Subcutaneous abdominal adipose tissue (tissue), 5 donors: ENCODE measurements at regions not wholly inside any gene's neighbourhood (a gene's known extent, or its start where the extent isn't known, plus 50 kb on each side); places are given as distances from the start of the nearest gene placed in this dataset.
"Not testable (repeated sequence)": the region's sequence is repeated elsewhere in the genome, so short reads cannot be mapped to it uniquely, and the experiment has no call there.

Experiments used
- H3K27ac ChIP-seq: one replicate; pipeline ENCODE4 v1.7.0; 2013; ENCODE audit warnings: low read depth, mild to moderate bottlenecking, inconsistent platforms, low read length, moderate library complexity
- H3K27me3 ChIP-seq, 5 donors: one replicate each; pipeline ENCODE4 v1.7.0; 2013; ENCODE audit warnings: low read length in 5 of 5, inconsistent platforms in 1 of 5; ENCODE audit not compliant: control insufficient read depth in 5 of 5, insufficient read depth in 4 of 5
- H3K36me3 ChIP-seq, 5 donors: one replicate each; pipeline ENCODE4 v1.7.0; 2013; ENCODE audit warnings: low read length in 5 of 5; ENCODE audit not compliant: control insufficient read depth in 5 of 5, insufficient read depth in 5 of 5
- H3K4me1 ChIP-seq, 5 donors: one replicate each; pipeline ENCODE4 v1.7.0; 2013; ENCODE audit warnings: low read length in 5 of 5, mild to moderate bottlenecking in 3 of 5, moderate library complexity in 1 of 5; ENCODE audit not compliant: control insufficient read depth in 5 of 5, insufficient read depth in 5 of 5
- H3K4me3 ChIP-seq, 5 donors: one replicate each; pipeline ENCODE4 v1.7.0; 2013; ENCODE audit warnings: low read length in 5 of 5, low read depth in 1 of 5
- H3K9ac ChIP-seq, 5 donors: one replicate each; pipeline ENCODE4 v1.7.0; 2013; ENCODE audit warnings: low read length in 5 of 5, mild to moderate bottlenecking in 4 of 5, moderate library complexity in 3 of 5
- H3K9me3 ChIP-seq, 5 donors: one replicate each; pipeline ENCODE4 v1.7.0; 2013; ENCODE audit warnings: low read length in 5 of 5; ENCODE audit not compliant: control insufficient read depth in 5 of 5
- donor health status: healthy.
- donor health status: healthy.
- donor health status: healthy.
- donor health status: healthy.
- donor health status: healthy.

DNA sequence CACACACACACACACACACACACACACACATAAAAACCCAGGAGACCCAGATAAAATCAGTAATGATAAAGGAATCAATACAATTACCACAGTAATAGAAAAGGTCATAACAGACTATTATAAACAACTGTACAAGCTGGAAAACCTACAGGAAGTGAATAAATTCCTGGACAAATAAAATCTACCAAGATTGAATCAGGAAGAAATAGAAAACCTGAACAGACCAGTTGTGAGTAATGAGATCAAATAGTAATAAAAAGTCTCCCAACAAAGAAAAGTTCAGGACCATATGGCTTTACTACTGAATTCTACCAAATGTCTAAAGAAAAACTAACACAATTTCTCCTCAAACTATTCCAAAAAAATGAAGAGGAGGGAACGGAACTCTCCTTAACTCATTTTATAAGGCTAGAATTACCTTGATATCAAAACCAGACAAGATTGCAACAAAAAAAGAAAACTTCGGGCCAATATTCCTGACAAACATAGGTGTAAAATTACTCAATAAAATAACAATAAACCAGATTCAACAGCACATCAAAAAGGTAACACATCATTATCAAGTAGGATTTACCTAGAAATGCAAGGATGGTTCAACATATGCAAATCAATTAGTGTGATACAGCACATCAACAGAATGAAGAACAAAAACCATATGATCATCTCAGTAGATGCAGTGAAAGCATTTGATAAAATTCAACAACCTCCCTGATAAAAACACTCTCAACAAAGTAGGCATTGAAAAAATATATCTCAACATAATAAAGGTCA is 325.2 kb upstream of the POU5F2 start:
- no peak overlapping the region for H3K27ac ChIP-seq
- H3K36me3 ChIP-seq = peaks cover 0 to 2% (median 0%) of the 10 kb centered on the region in 5 donors
- no peak overlapping the region for H3K9ac ChIP-seq
- peaks cover 5 to 29% (median 21%) of the 10 kb centered on the region in 5 donors for H3K9me3 ChIP-seq
- no peaks in the 10 kb centered on the region for H3K27me3 ChIP-seq
- peaks cover 0 to 2% (median 0%) of the 10 kb centered on the region in 5 donors for H3K4me1 ChIP-seq
- H3K4me3 ChIP-seq = no peak overlapping the region

DNA sequence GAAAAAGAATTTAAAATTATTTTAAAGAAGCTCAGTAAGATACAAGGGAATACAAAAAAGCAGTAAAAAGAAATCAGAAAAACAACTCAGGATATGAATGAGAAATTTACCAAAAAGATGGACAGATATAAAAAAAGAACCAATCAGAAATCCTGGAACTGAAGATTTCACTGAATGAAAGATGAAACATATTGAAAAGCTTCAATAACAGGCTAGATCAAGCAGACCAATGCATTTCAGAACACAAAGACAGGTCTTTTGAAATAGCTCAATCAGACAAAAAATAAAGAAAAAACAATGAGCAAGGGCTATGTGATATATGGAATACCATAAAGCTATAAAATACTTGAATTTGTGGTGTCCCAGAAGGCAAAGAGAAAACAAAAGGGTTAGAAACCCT is 322.6 kb upstream of the POU5F2 start:
- no peaks in the 10 kb centered on the region for H3K27me3 ChIP-seq
- no peak overlapping the region for H3K27ac ChIP-seq
- H3K36me3 ChIP-seq = peaks cover 0 to 2% (median 0%) of the 10 kb centered on the region in 5 donors
- H3K9me3 ChIP-seq = peaks cover 5 to 29% (median 21%) of the 10 kb centered on the region in 5 donors
- peaks cover 0 to 2% (median 0%) of the 10 kb centered on the region in 5 donors for H3K4me1 ChIP-seq
- no peak overlapping the region for H3K9ac ChIP-seq
- H3K4me3 ChIP-seq = no peak overlapping the region

DNA sequence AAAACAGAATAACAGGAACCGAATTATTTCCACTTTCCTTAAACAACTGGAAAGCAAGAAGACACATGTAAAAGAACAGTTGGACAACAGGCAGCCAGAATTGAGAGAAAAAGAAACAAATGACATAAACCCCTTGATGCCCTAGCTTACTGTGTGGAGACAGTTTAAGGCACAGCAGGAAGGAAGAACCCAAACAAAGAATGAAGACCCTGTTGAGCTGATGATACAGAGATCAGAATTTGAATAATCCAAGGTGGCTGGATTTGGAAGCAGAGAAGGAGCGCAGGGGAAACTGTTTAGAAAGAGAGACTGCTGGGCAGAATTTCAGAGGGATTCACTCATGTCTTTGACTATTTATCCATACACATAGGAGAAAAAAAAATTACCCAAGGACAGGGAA is 316.3 kb upstream of the POU5F2 start:
- no peak overlapping the region for H3K27ac ChIP-seq
- H3K27me3 ChIP-seq = no peaks in the 10 kb centered on the region
- H3K4me1 ChIP-seq = peaks cover 0 to 2% (median 0%) of the 10 kb centered on the region in 5 donors
- peaks cover 0 to 5% (median under 1%) of the 10 kb centered on the region in 5 donors for H3K36me3 ChIP-seq
- H3K9me3 ChIP-seq = no peaks in the 10 kb centered on the region
- no peak overlapping the region for H3K4me3 ChIP-seq
- no peak overlapping the region for H3K9ac ChIP-seq

DNA sequence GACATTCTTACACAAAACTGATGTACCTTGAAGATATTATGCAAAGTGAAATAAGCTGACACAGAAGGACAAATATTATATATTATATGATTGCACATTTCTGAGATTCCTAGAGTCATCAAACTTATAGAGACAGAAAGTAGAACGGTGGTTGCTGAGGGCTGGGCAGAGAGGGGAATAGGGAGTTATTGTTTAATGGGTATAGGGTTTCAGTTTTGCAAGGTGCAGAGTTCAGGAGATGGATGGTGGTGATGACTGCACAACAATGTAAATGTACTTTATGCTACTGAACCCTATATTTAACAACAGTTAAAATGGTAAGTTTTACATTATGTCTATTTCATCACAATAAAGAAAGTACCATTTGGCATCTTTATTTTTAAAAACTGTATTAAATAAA is 315.8 kb upstream of the POU5F2 start:
- no peak overlapping the region for H3K4me3 ChIP-seq
- H3K36me3 ChIP-seq = peaks cover 0 to 5% (median 3%) of the 10 kb centered on the region in 5 donors
- no peak overlapping the region for H3K27ac ChIP-seq
- H3K9ac ChIP-seq = no peak overlapping the region
- no peaks in the 10 kb centered on the region for H3K27me3 ChIP-seq
- no peaks in the 10 kb centered on the region for H3K9me3 ChIP-seq
- H3K4me1 ChIP-seq = no peaks in the 10 kb centered on the region

DNA sequence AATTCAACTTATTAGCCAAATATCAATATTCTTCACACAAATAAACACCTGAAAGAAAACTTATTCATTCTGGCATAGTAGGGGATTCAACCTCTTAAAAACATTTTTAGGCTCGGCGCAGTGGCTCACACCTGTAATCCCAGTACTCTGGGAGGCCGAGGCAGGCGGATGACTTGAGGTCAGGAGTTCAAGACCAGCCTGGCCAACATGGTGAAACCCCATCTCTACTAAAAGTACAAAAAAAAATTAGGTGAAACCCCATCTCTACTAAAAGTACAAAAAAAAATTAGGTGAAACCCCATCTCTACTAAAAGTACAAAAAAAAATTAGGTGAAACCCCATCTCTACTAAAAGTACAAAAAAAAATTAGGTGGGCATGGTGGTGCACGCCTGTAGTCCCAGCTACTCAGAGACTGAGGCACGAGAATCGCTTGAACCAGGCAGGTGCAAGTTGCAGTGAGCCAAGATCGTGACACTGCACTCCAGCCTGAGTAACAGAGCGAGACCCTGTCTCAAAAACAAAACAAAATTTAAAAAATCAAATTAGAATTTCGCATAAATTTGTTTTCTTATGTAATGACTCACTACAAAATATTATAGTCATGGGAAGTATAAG is 308.0 kb upstream of the POU5F2 start:
- H3K36me3 ChIP-seq = peaks cover 8 to 18% (median 11%) of the 10 kb centered on the region in 5 donors
- H3K9ac ChIP-seq, H3K4me1 ChIP-seq, H3K27ac ChIP-seq, H3K9me3 ChIP-seq, H3K27me3 ChIP-seq, H3K4me3 ChIP-seq: not testable (repeated sequence)

DNA sequence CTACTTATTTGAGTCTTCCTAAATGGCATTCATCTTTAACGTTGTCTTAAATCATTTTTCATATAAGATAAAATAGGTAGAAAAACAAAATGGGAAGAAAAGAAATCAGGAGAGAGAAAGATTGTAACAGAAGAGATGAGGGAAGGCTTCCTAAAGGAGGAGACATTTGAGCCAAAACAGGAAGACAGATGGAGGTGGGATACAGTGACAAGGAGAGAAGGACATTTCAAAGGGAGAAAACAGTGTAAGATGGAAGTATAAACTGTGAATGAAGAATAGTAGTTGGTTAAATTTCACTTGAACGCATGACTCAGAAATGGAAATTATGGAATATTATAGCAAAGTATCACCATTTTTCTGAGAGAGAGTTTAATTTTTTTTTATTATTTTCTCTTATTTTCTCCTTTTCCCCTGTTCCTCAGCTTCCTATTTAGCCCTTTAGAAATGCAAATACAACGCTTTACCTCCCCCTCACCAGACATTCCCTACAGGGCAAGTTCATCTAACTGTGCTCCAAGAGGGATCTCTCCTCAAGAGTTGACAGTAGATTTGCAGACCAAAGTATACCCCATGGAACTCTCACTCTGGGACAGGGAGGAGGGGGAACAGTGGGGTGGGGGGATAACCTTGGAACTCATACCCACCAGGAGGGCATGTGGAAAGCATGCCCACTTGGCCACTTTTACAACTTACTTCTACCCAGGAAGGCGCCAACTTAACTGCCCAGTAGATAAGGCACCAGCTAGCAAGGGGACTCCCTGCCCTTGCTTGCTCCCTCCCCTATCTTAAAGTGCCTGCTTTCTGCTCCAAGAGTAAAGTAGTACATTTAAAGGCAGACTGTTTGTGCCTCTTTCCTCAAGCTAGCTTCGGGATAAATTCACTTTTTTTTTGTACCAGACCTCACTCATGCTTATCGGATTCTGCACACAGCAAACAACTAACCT is 304.7 kb upstream of the POU5F2 start:
- no peaks in the 10 kb centered on the region for H3K27me3 ChIP-seq
- H3K27ac ChIP-seq = no peak overlapping the region
- no peaks in the 10 kb centered on the region for H3K4me1 ChIP-seq
- no peak overlapping the region for H3K9ac ChIP-seq
- peaks cover 9 to 16% (median 12%) of the 10 kb centered on the region in 5 donors for H3K36me3 ChIP-seq
- no peaks in the 10 kb centered on the region for H3K9me3 ChIP-seq
- H3K4me3 ChIP-seq = no peak overlapping the region

DNA sequence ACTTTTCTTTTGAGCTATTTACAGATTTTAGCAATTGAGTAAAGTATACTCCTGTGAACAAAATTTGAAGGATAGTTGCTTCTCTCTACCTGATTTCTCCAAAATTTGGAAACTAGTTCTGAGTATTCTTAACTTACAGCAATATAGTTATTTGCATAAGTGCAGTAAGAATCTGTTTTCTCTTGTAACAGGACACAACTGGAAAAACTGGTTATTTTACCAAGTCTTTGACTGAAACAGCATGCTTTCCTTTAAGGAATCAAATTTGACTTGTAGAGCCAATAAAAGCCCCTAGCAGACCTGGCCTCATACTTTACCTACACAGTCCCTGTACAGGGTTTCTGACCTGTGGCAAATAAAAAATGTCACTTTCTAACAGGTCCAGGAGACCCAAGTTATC is 301.9 kb upstream of the POU5F2 start:
- Histone ChIP-seq H3K27me3 (no peaks in the 10 kb centered on the region), H3K4me3 (no peak overlapping the region)

DNA sequence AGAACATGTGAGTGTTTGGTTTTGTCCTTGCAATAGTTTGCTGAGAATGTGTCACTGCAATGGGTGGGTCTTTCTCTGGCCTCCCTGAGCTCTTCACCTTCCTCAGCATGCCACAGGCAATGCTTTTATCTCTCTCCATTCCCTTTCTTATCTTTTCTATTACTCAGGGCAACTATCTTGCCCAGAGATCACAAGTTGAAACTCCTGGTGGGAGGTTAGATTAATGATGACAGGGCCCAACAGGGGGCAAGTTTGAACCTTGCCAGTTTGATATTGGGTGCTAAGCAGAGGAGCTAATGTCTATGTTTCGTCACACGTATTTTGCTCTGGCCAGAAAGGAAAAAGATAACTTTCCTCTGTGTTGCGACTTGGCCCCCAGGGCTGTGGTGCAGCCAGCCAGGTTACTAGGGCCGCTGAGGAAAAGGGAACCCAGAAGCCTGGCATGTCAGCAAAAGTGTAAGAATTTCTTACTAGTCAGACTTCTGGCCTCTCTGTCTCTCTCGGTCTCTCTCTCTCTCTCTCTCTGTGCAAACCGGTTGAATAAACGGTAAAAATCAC is 299.3 kb upstream of the POU5F2 start:
- no peak overlapping the region for H3K4me3 ChIP-seq
- H3K27me3 ChIP-seq = no peaks in the 10 kb centered on the region
- no peaks in the 10 kb centered on the region for H3K9me3 ChIP-seq
- no peak overlapping the region for H3K27ac ChIP-seq
- no peak overlapping the region for H3K9ac ChIP-seq
- H3K4me1 ChIP-seq = no peaks in the 10 kb centered on the region
- peaks cover 2 to 7% (median 4%) of the 10 kb centered on the region in 5 donors for H3K36me3 ChIP-seq

More for the DNA sequence above, 301.9 kb upstream of the POU5F2 start:
- Histone ChIP-seq H3K27ac (no peak overlapping the region), H3K9ac (no peak overlapping the region), H3K36me3 (peaks cover 4 to 8% (median 6%) of the 10 kb centered on the region in 5 donors), H3K9me3 (no peaks in the 10 kb centered on the region), H3K4me1 (no peaks in the 10 kb centered on the region)

DNA sequence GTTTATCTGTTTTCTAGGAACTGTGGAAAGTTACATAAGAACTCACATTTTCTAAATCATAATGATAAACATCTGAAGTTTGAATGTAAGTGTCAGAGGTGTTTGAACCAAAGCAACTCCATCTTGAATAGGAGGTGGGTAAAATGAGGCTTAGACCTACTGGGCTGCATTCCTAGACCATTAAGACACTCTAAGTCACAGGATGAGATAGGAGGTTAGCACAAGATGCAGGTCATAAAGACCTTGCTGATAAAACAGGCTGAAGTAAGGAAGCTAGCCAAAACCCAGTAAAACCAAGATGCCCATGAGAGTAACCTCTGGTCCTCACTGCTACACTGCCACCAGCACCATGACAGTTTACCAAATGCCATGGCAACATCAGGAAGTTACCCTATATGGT is 297.7 kb upstream of the POU5F2 start:
- H3K4me3 ChIP-seq = no peak overlapping the region

More for the DNA sequence above, 297.7 kb upstream of the POU5F2 start:
- Histone ChIP-seq H3K9me3 (no peaks in the 10 kb centered on the region), H3K36me3 (peaks cover 0 to 6% (median 2%) of the 10 kb centered on the region in 5 donors), H3K27me3 (no peaks in the 10 kb centered on the region), H3K4me1 (no peaks in the 10 kb centered on the region), H3K27ac (no peak overlapping the region), H3K9ac (no peak overlapping the region)
